Breast epithelium (tissue), 4 donors: ENCODE measurements at regions not wholly inside any gene's neighbourhood (a gene's known extent, or its start where the extent isn't known, plus 50 kb on each side); places are given as distances from the start of the nearest gene placed in this dataset.
"Not testable (repeated sequence)": the region's sequence is repeated elsewhere in the genome, so short reads cannot be mapped to it uniquely, and the experiment has no call there.

Experiments used
- DNase-seq, 2 donors: peaks; one replicate each; pipeline ENCODE4 v3.0.0-alpha.2; 2019; ENCODE audit warnings: low spot score in 2 of 2
- H3K27ac ChIP-seq, 2 donors: fragments of 200-600 bp; sonication (generic) in 1 of 2; one replicate each; pipeline ENCODE4 v1.5.1; 2016 to 2019; ENCODE audit warnings: mild to moderate bottlenecking in 1 of 2
- H3K27me3 ChIP-seq, 2 donors: fragments of 200-600 bp; sonication (generic) in 1 of 2; one replicate each; pipeline versions ENCODE4 v1.5.1 to v1.6.0; 2017 to 2019; ENCODE audit warnings: control low read depth in 1 of 2, mild to moderate bottlenecking in 1 of 2
- H3K36me3 ChIP-seq: fragments of 200-600 bp; one replicate; pipeline ENCODE4 v1.5.1; 2019
- H3K4me1 ChIP-seq, 2 donors: fragments of 200-600 bp; sonication (generic); one replicate each; pipeline ENCODE4 v1.5.1; 2016 to 2019; ENCODE audit warnings: control low read depth in 1 of 2
- H3K4me3 ChIP-seq, 3 donors: fragments of 200-600 bp; sonication (generic); 1 replicate in 2 of 3; 2 replicates in 1 of 3; pipeline ENCODE4 v1.5.1; 2016 to 2019; ENCODE audit warnings: mild to moderate bottlenecking in 3 of 3, moderate library complexity in 2 of 3
- H3K9me3 ChIP-seq, 2 donors: fragments of 200-600 bp; sonication (generic) in 1 of 2; one replicate each; pipeline ENCODE4 v1.5.1; 2016 to 2019; ENCODE audit warnings: control low read depth in 1 of 2
- POLR2A ChIP-seq: fragments of 450-650 bp; IDR thresholded peaks from one replicate; pipeline ENCODE4 v1.6.1; 2016; ENCODE audit warnings: antibody characterized with exemption, mild to moderate bottlenecking, moderate library complexity
- POLR2AphosphoS5 ChIP-seq, 3 donors: sonication (generic); formaldehyde crosslinking; IDR thresholded peaks; one replicate each; pipeline ENCODE4 v1.6.1; 2017; ENCODE audit warnings: antibody characterized with exemption in 3 of 3
- intact Hi-C: fragments of 100-400 bp; cut with DNase I; formaldehyde crosslinking; loops from one replicate; pipeline ENCODE4 v1.15.1; 2023; ENCODE audit warnings: low total_unique reads
- TF ChIP-seq, protein P1 (sequence below), 3 donors: fragments of 450-650 bp; IDR thresholded peaks; one replicate each; pipeline ENCODE4 v1.5.1; 2016 to 2017; ENCODE audit warnings: antibody characterized with exemption in 3 of 3, mild to moderate bottlenecking in 3 of 3, moderate library complexity in 3 of 3

DNA sequence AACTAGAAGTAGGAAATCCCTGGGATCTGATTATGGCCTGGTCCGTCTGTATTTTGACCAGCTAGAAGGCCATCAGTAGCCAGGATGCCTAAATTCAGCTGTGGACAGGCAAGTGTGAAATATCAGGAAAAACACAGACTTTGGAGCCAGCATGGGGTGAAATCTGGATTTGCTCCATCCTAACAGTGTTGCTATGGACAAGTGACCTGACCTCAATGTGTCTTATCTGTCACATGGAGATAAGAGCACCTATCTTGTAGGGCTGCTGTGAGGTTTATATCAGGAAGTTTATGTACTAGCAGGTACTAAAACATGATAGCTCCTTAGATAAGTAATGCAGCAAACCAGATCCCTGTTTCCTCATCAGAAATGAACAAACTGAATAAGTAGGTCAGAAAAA lies 460.4 kb downstream of the STK39 start:
- Histone ChIP-seq H3K9me3 (no peaks in the 10 kb centered on the region), H3K4me1 (no peaks in the 10 kb centered on the region), H3K36me3 (no peaks in the 10 kb centered on the region), H3K27me3 (no peaks in the 10 kb centered on the region), H3K4me3 (no peak overlapping the region), H3K27ac (no peak overlapping the region)
- intact Hi-C loops: no loop called here
- no peak for DNase-seq
- TF ChIP-seq, protein P1, sequence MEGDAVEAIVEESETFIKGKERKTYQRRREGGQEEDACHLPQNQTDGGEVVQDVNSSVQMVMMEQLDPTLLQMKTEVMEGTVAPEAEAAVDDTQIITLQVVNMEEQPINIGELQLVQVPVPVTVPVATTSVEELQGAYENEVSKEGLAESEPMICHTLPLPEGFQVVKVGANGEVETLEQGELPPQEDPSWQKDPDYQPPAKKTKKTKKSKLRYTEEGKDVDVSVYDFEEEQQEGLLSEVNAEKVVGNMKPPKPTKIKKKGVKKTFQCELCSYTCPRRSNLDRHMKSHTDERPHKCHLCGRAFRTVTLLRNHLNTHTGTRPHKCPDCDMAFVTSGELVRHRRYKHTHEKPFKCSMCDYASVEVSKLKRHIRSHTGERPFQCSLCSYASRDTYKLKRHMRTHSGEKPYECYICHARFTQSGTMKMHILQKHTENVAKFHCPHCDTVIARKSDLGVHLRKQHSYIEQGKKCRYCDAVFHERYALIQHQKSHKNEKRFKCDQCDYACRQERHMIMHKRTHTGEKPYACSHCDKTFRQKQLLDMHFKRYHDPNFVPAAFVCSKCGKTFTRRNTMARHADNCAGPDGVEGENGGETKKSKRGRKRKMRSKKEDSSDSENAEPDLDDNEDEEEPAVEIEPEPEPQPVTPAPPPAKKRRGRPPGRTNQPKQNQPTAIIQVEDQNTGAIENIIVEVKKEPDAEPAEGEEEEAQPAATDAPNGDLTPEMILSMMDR (IDR thresholded peaks at IDR 0.05): no peak
- TF ChIP-seq POLR2AphosphoS5 (IDR thresholded peaks at IDR 0.05) (no peak), POLR2A (no peak)

DNA sequence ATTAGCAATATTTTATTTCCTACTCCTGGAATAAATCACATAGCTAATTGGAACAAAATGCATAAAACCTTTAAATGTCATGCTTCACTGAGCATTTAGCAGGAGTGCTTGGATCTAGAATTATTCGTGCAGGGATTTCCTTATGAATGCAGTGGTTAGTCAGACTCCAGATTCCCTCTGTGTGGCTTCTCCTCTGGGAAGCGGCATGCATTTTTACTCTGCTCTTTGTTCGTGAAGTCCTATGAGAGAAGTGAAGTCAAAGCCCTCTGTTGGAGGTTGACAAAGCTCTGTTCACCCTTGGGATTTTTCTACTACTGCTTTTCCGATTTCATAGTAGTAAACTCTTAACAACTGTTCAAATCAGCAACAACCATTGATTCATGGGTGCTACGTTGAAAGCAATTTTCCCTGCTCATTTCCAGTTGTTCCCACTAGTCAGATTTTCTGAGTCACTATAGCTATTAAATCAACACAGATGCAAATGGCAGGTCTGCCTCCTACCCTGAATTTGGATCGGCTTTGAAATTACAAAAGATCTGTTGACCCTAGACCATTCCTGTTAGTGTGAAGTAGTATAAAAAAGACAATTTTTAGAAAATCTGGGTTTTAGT lies 461.7 kb downstream of the STK39 start:
- Histone ChIP-seq H3K27ac (no peak overlapping the region), H3K27me3 (no peaks in the 10 kb centered on the region), H3K9me3 (no peaks in the 10 kb centered on the region), H3K36me3 (no peaks in the 10 kb centered on the region), H3K4me3 (no peak overlapping the region), H3K4me1 (no peaks in the 10 kb centered on the region)
- intact Hi-C loops: no loop called here
- TF ChIP-seq POLR2AphosphoS5 (IDR thresholded peaks at IDR 0.05) (no peak), POLR2A (no peak)
- TF ChIP-seq, protein P1 (IDR thresholded peaks at IDR 0.05): no peak
- no peak for DNase-seq

DNA sequence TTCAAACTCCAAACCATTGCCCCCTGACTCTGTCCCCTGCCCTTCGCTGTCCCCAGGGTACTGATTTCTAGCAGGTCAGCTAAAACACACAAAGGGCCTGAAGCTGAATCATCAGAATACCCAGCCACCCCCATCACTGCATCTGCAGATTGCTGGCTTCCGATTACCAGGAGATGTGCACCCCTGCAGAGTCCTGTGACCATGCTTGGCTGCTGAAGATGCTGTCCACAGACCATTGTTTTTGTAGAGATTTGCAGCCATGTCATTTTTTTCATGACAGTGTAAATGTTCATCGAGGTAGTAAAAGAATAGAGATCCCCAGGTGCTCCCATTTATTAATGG lies 463.3 kb downstream of the STK39 start:
- Histone ChIP-seq H3K36me3 (no peaks in the 10 kb centered on the region), H3K4me1 (no peaks in the 10 kb centered on the region), H3K27ac (no peak overlapping the region), H3K4me3 (no peak overlapping the region), H3K9me3 (no peaks in the 10 kb centered on the region), H3K27me3 (no peaks in the 10 kb centered on the region)
- intact Hi-C loops: no loop called here
- DNase-seq: no peak
- TF ChIP-seq POLR2AphosphoS5 (IDR thresholded peaks at IDR 0.05) (no peak), POLR2A (no peak)
- TF ChIP-seq, protein P1 (IDR thresholded peaks at IDR 0.05): no peak

DNA sequence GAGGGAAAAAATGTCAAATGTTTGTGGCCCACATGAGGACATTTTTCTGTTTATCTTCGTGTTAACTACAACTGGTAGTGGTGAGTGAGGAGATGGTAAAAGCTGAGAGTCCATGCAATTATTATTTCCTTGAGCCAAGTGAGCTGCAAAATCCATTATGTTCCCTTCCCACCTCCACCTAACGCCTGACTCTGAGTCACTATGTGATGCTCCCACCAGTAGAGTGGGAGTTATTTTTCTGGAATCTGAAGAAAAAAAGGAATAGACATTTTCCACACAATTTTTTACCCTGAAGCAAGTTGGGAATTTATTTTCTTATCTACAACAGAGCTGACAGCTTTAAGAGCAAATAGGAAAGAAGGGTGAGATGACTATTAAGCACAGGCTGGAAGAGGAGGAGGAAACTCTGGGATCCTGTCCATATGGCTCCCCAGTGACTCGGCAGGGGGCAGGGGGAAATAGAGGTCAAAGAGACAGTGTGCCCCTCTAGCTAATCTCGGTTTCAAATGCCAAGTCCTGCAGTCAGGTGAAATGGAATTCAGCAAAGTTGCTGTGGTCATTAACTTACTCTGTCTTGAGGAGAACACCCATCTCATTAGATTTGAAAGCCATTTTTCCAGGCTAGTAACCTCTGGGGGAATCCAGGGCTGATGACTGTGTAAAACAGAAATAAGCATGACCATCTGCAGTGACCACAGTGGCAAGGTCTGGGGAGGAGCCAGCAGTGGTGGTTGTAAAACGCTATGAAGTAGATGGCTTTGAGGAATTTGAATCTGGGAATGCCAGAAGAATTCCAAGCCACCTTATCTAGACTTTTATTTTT lies 463.9 kb downstream of the STK39 start:
- no peak for DNase-seq
- intact Hi-C loops: no loop called here
- H3K4me3 ChIP-seq: no peak overlapping the region
- TF ChIP-seq, protein P1 (IDR thresholded peaks at IDR 0.05): no peak
- TF ChIP-seq POLR2AphosphoS5 (IDR thresholded peaks at IDR 0.05) (no peak), POLR2A (no peak)
- H3K9me3 ChIP-seq: no peaks in the 10 kb centered on the region
- no peak overlapping the region for H3K27ac ChIP-seq
- H3K27me3 ChIP-seq: no peaks in the 10 kb centered on the region
- H3K36me3 ChIP-seq: no peaks in the 10 kb centered on the region
- H3K4me1 ChIP-seq: no peaks in the 10 kb centered on the region

DNA sequence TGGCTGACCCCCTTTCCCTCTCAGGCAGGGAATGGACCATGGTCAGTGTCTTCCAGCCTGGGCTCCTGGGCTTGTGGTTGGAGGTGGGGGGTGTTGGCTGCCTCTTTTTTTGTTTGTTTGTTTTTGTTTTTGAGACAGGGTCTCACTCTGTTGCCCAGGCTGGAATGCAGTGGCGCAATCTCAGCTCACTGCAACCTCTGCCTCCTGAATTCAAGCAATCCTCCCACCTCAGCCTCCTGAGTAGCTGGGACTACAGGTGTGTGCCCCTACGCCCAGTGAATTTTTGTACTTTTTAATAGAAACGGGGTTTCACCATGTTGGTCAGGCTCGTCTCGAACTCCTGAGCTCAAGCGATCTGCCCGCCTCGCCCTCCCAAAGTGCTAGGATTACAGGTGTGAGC lies 465.8 kb downstream of the STK39 start:
- intact Hi-C loops, H3K36me3 ChIP-seq, DNase-seq, H3K27me3 ChIP-seq, H3K4me3 ChIP-seq, H3K9me3 ChIP-seq, H3K4me1 ChIP-seq, H3K27ac ChIP-seq: not testable (repeated sequence)
